ENCODE measurements at regions not wholly inside any gene's neighbourhood (a gene's known extent, or its start where the extent isn't known, plus 50 kb on each side); places are given as distances from the start of the nearest gene placed in this dataset.
"Not testable (repeated sequence)": the region's sequence is repeated elsewhere in the genome, so short reads cannot be mapped to it uniquely, and the experiment has no call there.

DNA sequence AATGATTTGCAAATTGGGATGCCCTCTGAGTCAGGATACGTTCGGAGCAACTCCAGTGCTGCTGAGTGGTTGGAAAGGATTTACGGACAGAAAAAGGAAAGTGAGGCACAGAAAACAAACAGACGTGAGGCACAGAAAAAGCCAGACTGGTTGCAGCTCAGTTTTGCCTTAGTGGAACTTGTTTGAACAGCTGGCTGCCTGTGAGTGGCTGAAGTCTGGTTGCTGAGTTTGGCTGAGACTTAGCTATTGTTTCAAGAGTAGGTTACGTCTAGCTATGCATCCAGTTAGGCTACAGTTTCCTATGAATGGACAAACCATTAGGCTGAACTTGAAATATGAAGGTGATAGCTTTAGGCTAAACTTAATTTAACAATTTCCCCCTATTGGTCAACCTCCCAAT lies 256.6 kb downstream of the VAPA start:
- H3K9me3 Mint-ChIP-seq = no peaks in the 10 kb centered on the region
- ATAC-seq (replicated peaks; ENCODE audit: extremely low read depth, poor library complexity, severe bottlenecking) (no peak), DNase-seq (ENCODE audit: low spot score in 2 of 2) (no peak)
- no peaks in the 10 kb centered on the region for H3K4me1 Mint-ChIP-seq
- no peak overlapping the region for H3K27ac Mint-ChIP-seq (ENCODE audit: low read depth)
- H3K27me3 Mint-ChIP-seq = no peaks in the 10 kb centered on the region
- H3K4me3 Mint-ChIP-seq = no peak overlapping the region
- peaks cover 1% of the 10 kb centered on the region for H3K36me3 Mint-ChIP-seq (ENCODE audit: insufficient read depth)

- not testable (repeated sequence) for DNase-seq (ENCODE audit: low spot score in 2 of 2); H3K27me3 Mint-ChIP-seq; ATAC-seq (replicated peaks; ENCODE audit: extremely low read depth, poor library complexity, severe bottlenecking); H3K4me3 Mint-ChIP-seq; H3K9me3 Mint-ChIP-seq; H3K4me1 Mint-ChIP-seq; H3K36me3 Mint-ChIP-seq (ENCODE audit: insufficient read depth); H3K27ac Mint-ChIP-seq (ENCODE audit: low read depth)
Observed at GRCh38 chr18:10175333-10175732, 261.5 kb downstream of the VAPA start.

DNA sequence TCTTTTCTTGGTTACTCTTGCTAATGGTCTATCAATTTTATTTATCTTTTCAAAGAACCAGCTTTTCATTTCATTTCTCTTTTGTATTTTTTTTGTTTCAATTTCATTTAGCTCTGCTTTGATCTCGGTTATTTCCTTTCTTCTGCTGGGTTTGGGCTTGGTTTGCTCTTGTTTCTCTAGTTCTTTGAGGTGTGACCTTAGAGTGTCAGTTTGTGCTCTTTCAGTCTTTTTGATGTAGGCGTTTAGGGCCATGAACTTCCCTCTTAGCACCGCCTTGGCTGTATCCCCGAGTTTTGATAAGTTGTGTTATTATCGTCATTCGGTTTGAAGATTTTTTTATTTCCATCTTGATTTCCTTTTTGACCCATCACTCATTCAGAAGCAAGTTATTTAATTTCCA lies 265.5 kb downstream of the VAPA start:
- H3K4me1 Mint-ChIP-seq; H3K27ac Mint-ChIP-seq (ENCODE audit: low read depth); H3K4me3 Mint-ChIP-seq; DNase-seq (ENCODE audit: low spot score in 2 of 2); ATAC-seq (replicated peaks; ENCODE audit: extremely low read depth, poor library complexity, severe bottlenecking); H3K36me3 Mint-ChIP-seq (ENCODE audit: insufficient read depth): not testable (repeated sequence)
- Mint-ChIP-seq H3K9me3 (peaks cover 13% of the 10 kb centered on the region), H3K27me3 (peaks cover 13% of the 10 kb centered on the region)

- peaks cover 33% of the 10 kb centered on the region for H3K27me3 Mint-ChIP-seq
- no peaks in the 10 kb centered on the region for H3K4me1 Mint-ChIP-seq
- no peaks in the 10 kb centered on the region for H3K36me3 Mint-ChIP-seq (ENCODE audit: insufficient read depth)
- H3K27ac Mint-ChIP-seq (ENCODE audit: low read depth) = no peak overlapping the region
- no peak overlapping the region for H3K4me3 Mint-ChIP-seq
- ATAC-seq (replicated peaks; ENCODE audit: extremely low read depth, poor library complexity, severe bottlenecking) (no peak), DNase-seq (ENCODE audit: low spot score in 2 of 2) (no peak)
- peaks cover 13% of the 10 kb centered on the region for H3K9me3 Mint-ChIP-seq
Observed at GRCh38 chr18:10182009-10182624, 268.3 kb downstream of the VAPA start.

GRCh38 chr18:10184776-10185175 lies 269.7 kb upstream of the APCDD1 start:
- H3K36me3 Mint-ChIP-seq (ENCODE audit: insufficient read depth) = no peaks in the 10 kb centered on the region
- H3K9me3 Mint-ChIP-seq = peaks cover 7% of the 10 kb centered on the region
- no peak for ATAC-seq (replicated peaks; ENCODE audit: extremely low read depth, poor library complexity, severe bottlenecking)
- no peak overlapping the region for H3K4me3 Mint-ChIP-seq
- peaks cover 50% of the 10 kb centered on the region for H3K27me3 Mint-ChIP-seq
- no peaks in the 10 kb centered on the region for H3K4me1 Mint-ChIP-seq
- no peak for DNase-seq (ENCODE audit: low spot score in 2 of 2)
- no peak overlapping the region for H3K27ac Mint-ChIP-seq (ENCODE audit: low read depth)

DNA sequence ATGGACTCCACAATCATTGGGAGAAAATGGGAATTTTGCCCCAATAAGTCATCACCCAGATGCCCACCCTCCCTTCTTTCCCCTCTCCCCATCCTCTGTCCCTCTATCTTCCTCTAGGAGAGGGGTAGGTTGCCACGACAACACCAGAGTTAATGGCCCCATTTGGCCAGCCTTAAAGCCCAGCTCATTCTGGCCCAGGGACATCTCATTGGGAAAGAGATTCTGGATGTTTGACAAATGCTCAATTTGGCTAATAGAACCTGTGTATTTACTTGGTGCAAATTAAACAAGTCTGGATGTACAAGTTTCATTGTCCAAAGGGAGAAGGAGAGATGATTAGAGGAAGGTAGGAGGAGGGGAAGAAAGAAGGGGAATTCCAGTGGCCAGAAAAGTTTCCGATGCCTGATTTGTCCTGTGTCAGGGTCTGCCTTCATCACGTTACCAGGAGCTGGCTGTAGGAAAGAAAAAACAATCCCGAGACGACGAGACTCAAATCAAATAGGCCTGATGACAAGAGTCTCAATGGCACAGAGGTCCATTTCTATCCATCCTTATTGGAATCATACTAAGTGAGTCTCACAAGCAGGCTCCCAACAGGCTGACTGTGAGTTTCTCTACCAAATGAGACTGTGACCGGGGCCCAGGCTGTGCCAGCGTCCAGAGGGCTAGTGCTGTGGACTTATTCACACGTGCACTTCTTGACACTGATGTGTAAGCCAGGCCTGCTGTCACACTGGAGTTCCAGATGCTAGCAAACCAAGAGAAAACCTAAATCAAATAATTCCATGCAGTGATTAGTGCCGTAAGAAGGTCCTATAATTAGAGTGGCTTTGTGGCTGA lies 265.2 kb upstream of the APCDD1 start:
- Mint-ChIP-seq H3K9me3 (no peaks in the 10 kb centered on the region), H3K4me3 (no peak overlapping the region), H3K4me1 (no peaks in the 10 kb centered on the region), H3K27me3 (peaks cover 41% of the 10 kb centered on the region), H3K36me3 (ENCODE audit: insufficient read depth) (no peaks in the 10 kb centered on the region), H3K27ac (ENCODE audit: low read depth) (no peak overlapping the region)
- ATAC-seq (replicated peaks; ENCODE audit: extremely low read depth, poor library complexity, severe bottlenecking) = no peak
- no peak for DNase-seq (ENCODE audit: low spot score in 2 of 2)

GRCh38 chr18:10190564-10190963 lies 263.9 kb upstream of the APCDD1 start:
- ATAC-seq (replicated peaks; ENCODE audit: extremely low read depth, poor library complexity, severe bottlenecking) (no peak), DNase-seq (ENCODE audit: low spot score in 2 of 2) (no peak)
- Mint-ChIP-seq H3K36me3 (ENCODE audit: insufficient read depth) (no peaks in the 10 kb centered on the region), H3K4me1 (no peaks in the 10 kb centered on the region), H3K27me3 (peaks cover 31% of the 10 kb centered on the region), H3K4me3 (no peak overlapping the region), H3K9me3 (no peaks in the 10 kb centered on the region), H3K27ac (ENCODE audit: low read depth) (no peak overlapping the region)

DNA sequence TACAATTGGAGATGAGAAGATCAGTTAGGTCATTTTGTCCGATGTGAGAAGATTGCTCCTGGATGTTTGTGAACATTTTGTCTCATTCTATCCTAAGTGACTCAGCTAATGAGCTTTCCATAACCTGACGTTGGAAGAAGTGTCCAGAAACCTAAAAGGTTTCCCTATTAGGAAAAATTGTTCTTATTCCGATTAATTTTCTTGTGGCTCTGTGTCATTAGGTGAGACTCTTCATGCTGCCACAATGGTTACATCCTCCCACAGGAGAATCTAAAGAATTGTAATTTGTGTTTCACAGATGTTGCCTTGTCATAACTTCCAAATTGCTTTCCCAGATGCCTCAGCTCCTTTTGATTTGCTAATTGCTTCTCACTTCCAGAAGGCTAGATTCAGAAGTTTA lies 261.0 kb upstream of the APCDD1 start:
- no peak overlapping the region for H3K4me3 Mint-ChIP-seq
- peaks cover 16% of the 10 kb centered on the region for H3K27me3 Mint-ChIP-seq
- no peaks in the 10 kb centered on the region for H3K4me1 Mint-ChIP-seq
- no peaks in the 10 kb centered on the region for H3K9me3 Mint-ChIP-seq
- DNase-seq (ENCODE audit: low spot score in 2 of 2) (no peak), ATAC-seq (replicated peaks; ENCODE audit: extremely low read depth, poor library complexity, severe bottlenecking) (no peak)
- H3K36me3 Mint-ChIP-seq (ENCODE audit: insufficient read depth) = no peaks in the 10 kb centered on the region
- no peak overlapping the region for H3K27ac Mint-ChIP-seq (ENCODE audit: low read depth)

DNA sequence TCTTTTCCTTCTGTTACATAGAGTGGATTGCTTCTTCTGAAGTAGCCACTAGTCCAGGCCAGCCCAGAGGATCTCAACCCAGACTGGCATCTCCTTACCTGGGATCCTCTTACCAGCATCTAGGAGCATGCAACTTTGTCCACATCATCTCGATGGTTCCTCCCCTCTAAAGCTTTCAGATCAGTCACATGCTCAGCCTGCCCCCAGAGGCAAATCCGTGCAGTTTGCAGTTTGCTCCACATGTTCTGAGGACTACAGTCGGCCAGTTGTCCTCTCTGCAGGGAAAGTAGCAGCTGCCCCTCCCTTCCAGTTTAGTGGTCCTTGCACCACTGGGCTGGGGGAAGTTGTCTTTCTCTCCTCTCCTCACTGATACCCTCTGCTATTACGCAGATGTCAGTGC lies 259.8 kb upstream of the APCDD1 start:
- ATAC-seq (replicated peaks; ENCODE audit: extremely low read depth, poor library complexity, severe bottlenecking) (no peak), DNase-seq (ENCODE audit: low spot score in 2 of 2) (no peak)
- H3K4me1 Mint-ChIP-seq = no peaks in the 10 kb centered on the region
- no peaks in the 10 kb centered on the region for H3K9me3 Mint-ChIP-seq
- H3K27ac Mint-ChIP-seq (ENCODE audit: low read depth) = no peak overlapping the region
- H3K27me3 Mint-ChIP-seq = peaks cover 5% of the 10 kb centered on the region
- H3K36me3 Mint-ChIP-seq (ENCODE audit: insufficient read depth) = no peaks in the 10 kb centered on the region
- H3K4me3 Mint-ChIP-seq = no peak overlapping the region

GRCh38 chr18:10195529-10195928 lies 258.9 kb upstream of the APCDD1 start:
- DNase-seq (ENCODE audit: low spot score in 2 of 2) = no peak
- H3K27ac Mint-ChIP-seq (ENCODE audit: low read depth) = no peak overlapping the region
- no peaks in the 10 kb centered on the region for H3K36me3 Mint-ChIP-seq (ENCODE audit: insufficient read depth)
- H3K27me3 Mint-ChIP-seq = no peaks in the 10 kb centered on the region
- H3K9me3 Mint-ChIP-seq = no peaks in the 10 kb centered on the region
- no peak for ATAC-seq (replicated peaks; ENCODE audit: extremely low read depth, poor library complexity, severe bottlenecking)
- H3K4me1 Mint-ChIP-seq = no peaks in the 10 kb centered on the region
- H3K4me3 Mint-ChIP-seq = no peak overlapping the region

GRCh38 chr18:10197097-10197496 lies 257.3 kb upstream of the APCDD1 start:
- H3K36me3 Mint-ChIP-seq (ENCODE audit: insufficient read depth) = no peaks in the 10 kb centered on the region
- H3K4me1 Mint-ChIP-seq = no peaks in the 10 kb centered on the region
- ATAC-seq (replicated peaks; ENCODE audit: extremely low read depth, poor library complexity, severe bottlenecking) (no peak), DNase-seq (ENCODE audit: low spot score in 2 of 2) (no peak)
- no peak overlapping the region for H3K27ac Mint-ChIP-seq (ENCODE audit: low read depth)
- H3K9me3 Mint-ChIP-seq = no peaks in the 10 kb centered on the region
- H3K27me3 Mint-ChIP-seq = no peaks in the 10 kb centered on the region
- no peak overlapping the region for H3K4me3 Mint-ChIP-seq

DNA sequence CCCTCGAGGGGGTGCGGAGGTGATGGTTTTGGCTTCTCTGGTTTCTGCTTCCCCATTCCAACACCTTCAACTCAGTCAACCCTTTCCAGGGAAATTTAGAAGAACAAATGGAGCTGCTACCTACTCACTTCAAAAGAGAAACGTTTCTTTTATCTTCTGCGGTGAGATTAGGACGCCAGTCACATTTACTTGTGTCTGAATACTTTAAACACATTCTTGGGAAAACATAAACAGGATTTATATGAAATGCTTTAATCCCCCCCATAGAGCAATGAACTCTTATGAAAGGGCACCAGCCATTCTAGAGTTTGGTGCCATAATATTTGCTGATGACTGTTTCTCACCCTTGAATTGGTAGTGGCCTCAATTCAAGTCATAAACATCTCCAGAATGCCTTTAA lies 253.2 kb upstream of the APCDD1 start:
- ATAC-seq (replicated peaks; ENCODE audit: extremely low read depth, poor library complexity, severe bottlenecking) (no peak), DNase-seq (ENCODE audit: low spot score in 2 of 2) (no peak)
- no peaks in the 10 kb centered on the region for H3K9me3 Mint-ChIP-seq
- H3K27ac Mint-ChIP-seq (ENCODE audit: low read depth) = no peak overlapping the region
- H3K27me3 Mint-ChIP-seq = peaks cover 10% of the 10 kb centered on the region
- no peak overlapping the region for H3K4me3 Mint-ChIP-seq
- no peaks in the 10 kb centered on the region for H3K4me1 Mint-ChIP-seq
- no peaks in the 10 kb centered on the region for H3K36me3 Mint-ChIP-seq (ENCODE audit: insufficient read depth)

DNA sequence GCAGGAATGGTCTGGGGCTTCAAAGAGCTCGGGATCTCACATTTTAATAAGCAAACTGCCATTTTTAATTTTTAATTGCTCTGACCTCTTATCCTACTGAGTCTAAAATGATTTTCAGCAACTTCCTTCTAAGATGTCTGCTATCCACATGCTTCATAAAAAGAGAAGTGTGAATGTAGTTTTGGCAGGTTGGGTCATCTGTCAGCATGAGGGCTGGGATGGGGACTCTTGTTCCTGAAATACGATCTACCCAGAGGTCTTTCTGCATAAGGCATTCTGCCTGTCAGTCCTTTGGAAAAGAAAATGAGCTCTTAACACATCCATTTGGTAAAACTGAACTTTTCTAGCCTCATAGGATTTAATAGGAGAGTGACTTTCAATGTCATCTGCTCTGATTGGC lies 252.8 kb upstream of the APCDD1 start:
- Mint-ChIP-seq H3K36me3 (ENCODE audit: insufficient read depth) (no peaks in the 10 kb centered on the region), H3K4me3 (no peak overlapping the region), H3K4me1 (no peaks in the 10 kb centered on the region), H3K27me3 (peaks cover 14% of the 10 kb centered on the region), H3K27ac (ENCODE audit: low read depth) (no peak overlapping the region), H3K9me3 (no peaks in the 10 kb centered on the region)
- DNase-seq (ENCODE audit: low spot score in 2 of 2) (no peak), ATAC-seq (replicated peaks; ENCODE audit: extremely low read depth, poor library complexity, severe bottlenecking) (no peak)

Data from central memory CD8-positive, alpha-beta T cell (primary cell).